ENCODE measurements at regions not wholly inside any gene's neighbourhood (a gene's known extent, or its start where the extent isn't known, plus 50 kb on each side); places are given as distances from the start of the nearest gene placed in this dataset.

DNA sequence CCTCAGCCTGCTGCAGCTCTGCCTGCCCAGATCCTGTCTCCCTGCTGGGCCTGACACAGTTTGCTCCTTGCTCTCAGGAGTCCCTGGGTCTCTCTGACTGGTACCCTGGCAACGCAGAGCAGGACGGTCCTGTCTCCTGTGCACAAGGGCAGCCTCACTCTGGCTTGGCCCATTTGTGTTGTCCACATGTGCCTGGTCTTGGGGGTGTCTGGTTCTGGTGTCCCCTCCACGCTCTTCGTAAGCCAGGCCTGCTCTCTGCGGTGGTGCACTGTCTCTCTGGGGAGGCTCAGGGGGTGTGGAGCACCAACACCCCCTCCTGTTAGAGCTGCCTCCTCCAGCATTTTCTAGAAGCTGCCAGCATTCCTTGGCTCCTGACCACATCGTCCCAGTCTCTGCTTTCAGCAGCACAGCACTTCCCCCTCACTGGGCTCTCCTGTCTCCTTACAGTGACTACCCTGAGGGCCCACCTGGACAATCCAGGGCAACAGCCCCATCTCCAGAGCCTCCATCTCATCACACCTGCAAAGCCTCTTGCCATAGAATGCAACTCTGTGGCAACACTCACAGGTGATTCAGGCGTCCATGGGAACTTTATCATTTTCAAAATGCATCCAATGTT is 235.6 kb upstream of the HS6ST1 start:
- Histone ChIP-seq H3K4me1 (ENCODE audit: control insufficient read depth in 4 of 4, insufficient read depth in 4 of 4, low read length in 3 of 4) (no peaks in the 10 kb centered on the region), H3K27me3 (ENCODE audit: control insufficient read depth in 4 of 4, insufficient read depth in 4 of 4, low read length in 3 of 4) (no peaks in the 10 kb centered on the region), H3K9ac (ENCODE audit: low read depth in 1 of 2, low read length in 2 of 2) (no peak overlapping the region), H3K9me3 (ENCODE audit: control insufficient read depth in 4 of 4, low read length in 3 of 4) (no peaks in the 10 kb centered on the region), H3K36me3 (ENCODE audit: control insufficient read depth in 4 of 4, insufficient read depth in 3 of 4, low read depth in 1 of 4, low read length in 3 of 4) (no peaks in the 10 kb centered on the region), H3K4me3 (ENCODE audit: low read depth in 1 of 3, low read length in 3 of 3) (no peak overlapping the region), H3K27ac (ENCODE audit: low read depth in 1 of 2, low read length in 2 of 2) (no peak overlapping the region)
- TF ChIP-seq JUND (IDR thresholded peaks at IDR 0.05): no peak
- TF ChIP-seq HNF4G (IDR thresholded peaks at IDR 0.05): no peak
- no peak for TF ChIP-seq GABPA (IDR thresholded peaks at IDR 0.05 in 1 of 2, conservative IDR thresholded peaks at IDR 0.05 in 1 of 2)
- no peak for TF ChIP-seq FOXA1 (IDR thresholded peaks at IDR 0.05)
- no peak for TF ChIP-seq EGR1 (IDR thresholded peaks at IDR 0.05; ENCODE audit: low read depth in 2 of 2)
- TF ChIP-seq, protein P1, sequence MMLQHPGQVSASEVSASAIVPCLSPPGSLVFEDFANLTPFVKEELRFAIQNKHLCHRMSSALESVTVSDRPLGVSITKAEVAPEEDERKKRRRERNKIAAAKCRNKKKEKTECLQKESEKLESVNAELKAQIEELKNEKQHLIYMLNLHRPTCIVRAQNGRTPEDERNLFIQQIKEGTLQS (IDR thresholded peaks at IDR 0.05): no peak
- TF ChIP-seq, protein P2, sequence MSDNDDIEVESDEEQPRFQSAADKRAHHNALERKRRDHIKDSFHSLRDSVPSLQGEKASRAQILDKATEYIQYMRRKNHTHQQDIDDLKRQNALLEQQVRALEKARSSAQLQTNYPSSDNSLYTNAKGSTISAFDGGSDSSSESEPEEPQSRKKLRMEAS (IDR thresholded peaks at IDR 0.05): no peak
- TF ChIP-seq, protein P3, sequence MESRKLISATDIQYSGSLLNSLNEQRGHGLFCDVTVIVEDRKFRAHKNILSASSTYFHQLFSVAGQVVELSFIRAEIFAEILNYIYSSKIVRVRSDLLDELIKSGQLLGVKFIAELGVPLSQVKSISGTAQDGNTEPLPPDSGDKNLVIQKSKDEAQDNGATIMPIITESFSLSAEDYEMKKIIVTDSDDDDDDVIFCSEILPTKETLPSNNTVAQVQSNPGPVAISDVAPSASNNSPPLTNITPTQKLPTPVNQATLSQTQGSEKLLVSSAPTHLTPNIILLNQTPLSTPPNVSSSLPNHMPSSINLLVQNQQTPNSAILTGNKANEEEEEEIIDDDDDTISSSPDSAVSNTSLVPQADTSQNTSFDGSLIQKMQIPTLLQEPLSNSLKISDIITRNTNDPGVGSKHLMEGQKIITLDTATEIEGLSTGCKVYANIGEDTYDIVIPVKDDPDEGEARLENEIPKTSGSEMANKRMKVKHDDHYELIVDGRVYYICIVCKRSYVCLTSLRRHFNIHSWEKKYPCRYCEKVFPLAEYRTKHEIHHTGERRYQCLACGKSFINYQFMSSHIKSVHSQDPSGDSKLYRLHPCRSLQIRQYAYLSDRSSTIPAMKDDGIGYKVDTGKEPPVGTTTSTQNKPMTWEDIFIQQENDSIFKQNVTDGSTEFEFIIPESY (IDR thresholded peaks at IDR 0.05): no peak
- TF ChIP-seq, protein P4, sequence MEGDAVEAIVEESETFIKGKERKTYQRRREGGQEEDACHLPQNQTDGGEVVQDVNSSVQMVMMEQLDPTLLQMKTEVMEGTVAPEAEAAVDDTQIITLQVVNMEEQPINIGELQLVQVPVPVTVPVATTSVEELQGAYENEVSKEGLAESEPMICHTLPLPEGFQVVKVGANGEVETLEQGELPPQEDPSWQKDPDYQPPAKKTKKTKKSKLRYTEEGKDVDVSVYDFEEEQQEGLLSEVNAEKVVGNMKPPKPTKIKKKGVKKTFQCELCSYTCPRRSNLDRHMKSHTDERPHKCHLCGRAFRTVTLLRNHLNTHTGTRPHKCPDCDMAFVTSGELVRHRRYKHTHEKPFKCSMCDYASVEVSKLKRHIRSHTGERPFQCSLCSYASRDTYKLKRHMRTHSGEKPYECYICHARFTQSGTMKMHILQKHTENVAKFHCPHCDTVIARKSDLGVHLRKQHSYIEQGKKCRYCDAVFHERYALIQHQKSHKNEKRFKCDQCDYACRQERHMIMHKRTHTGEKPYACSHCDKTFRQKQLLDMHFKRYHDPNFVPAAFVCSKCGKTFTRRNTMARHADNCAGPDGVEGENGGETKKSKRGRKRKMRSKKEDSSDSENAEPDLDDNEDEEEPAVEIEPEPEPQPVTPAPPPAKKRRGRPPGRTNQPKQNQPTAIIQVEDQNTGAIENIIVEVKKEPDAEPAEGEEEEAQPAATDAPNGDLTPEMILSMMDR (IDR thresholded peaks at IDR 0.05; ENCODE audit: low read depth, low read length, missing input control): no peak
- no peak for TF ChIP-seq YY1 (IDR thresholded peaks at IDR 0.05)
- TF ChIP-seq HNF4A (conservative IDR thresholded peaks at IDR 0.05): no peak
- no peak for TF ChIP-seq TAF1 (conservative IDR thresholded peaks at IDR 0.05)
- no peak for TF ChIP-seq RAD21 (IDR thresholded peaks at IDR 0.05)
- no peak for TF ChIP-seq SP1 (IDR thresholded peaks at IDR 0.05)
- TF ChIP-seq NR2F2 (IDR thresholded peaks at IDR 0.05): no peak
- DNase-seq (ENCODE audit: low spot score): no peak
- WGBS: 96% methylated on average over 7 of the region's 7 CpGs

DNA sequence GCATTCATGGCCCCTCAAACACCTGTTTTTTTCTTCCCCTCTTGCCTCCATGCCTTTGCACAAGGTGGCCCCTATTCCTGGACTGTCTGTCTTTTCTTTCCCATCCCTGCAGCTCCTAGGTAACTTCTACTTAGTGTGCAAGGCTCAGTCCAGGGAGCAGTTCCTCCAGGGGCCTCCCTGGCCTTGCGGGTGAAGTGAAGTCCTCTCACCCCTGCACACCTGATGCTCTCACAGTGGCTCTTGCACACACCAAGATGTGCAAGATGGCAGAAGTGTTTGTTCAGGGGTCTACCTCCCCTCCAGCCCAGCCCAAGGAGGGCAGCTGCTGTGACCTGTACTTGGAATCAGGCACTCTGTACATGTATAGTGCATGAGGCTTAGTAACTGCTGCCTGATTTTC is 236.8 kb upstream of the HS6ST1 start:
- Histone ChIP-seq H3K4me3 (ENCODE audit: low read depth in 1 of 3, low read length in 3 of 3) (no peak overlapping the region), H3K27ac (ENCODE audit: low read depth in 1 of 2, low read length in 2 of 2) (no peak overlapping the region), H3K27me3 (ENCODE audit: control insufficient read depth in 4 of 4, insufficient read depth in 4 of 4, low read length in 3 of 4) (no peaks in the 10 kb centered on the region), H3K9me3 (ENCODE audit: control insufficient read depth in 4 of 4, low read length in 3 of 4) (no peaks in the 10 kb centered on the region), H3K9ac (ENCODE audit: low read depth in 1 of 2, low read length in 2 of 2) (no peak overlapping the region), H3K4me1 (ENCODE audit: control insufficient read depth in 4 of 4, insufficient read depth in 4 of 4, low read length in 3 of 4) (no peaks in the 10 kb centered on the region), H3K36me3 (ENCODE audit: control insufficient read depth in 4 of 4, insufficient read depth in 3 of 4, low read depth in 1 of 4, low read length in 3 of 4) (no peaks in the 10 kb centered on the region)
- WGBS: 98% methylated on average over 1 of the region's 1 CpG
- TF ChIP-seq TAF1 (conservative IDR thresholded peaks at IDR 0.05) (no peak), RAD21 (IDR thresholded peaks at IDR 0.05) (no peak), FOXA2 (IDR thresholded peaks at IDR 0.05) (no peak), EGR1 (IDR thresholded peaks at IDR 0.05; ENCODE audit: low read depth in 2 of 2) (no peak), YY1 (IDR thresholded peaks at IDR 0.05) (no peak), HNF4A (conservative IDR thresholded peaks at IDR 0.05) (no peak), SP1 (IDR thresholded peaks at IDR 0.05) (no peak), HNF4G (IDR thresholded peaks at IDR 0.05) (no peak), NR2F2 (IDR thresholded peaks at IDR 0.05) (no peak), GABPA (IDR thresholded peaks at IDR 0.05 in 1 of 2, conservative IDR thresholded peaks at IDR 0.05 in 1 of 2) (no peak), FOXA1 (IDR thresholded peaks at IDR 0.05) (no peak), RXRA (IDR thresholded peaks at IDR 0.05) (no peak)
- TF ChIP-seq, protein P2 (IDR thresholded peaks at IDR 0.05): no peak
- TF ChIP-seq, protein P4 (IDR thresholded peaks at IDR 0.05; ENCODE audit: low read depth, low read length, missing input control): no peak
- TF ChIP-seq, protein P1 (IDR thresholded peaks at IDR 0.05): no peak
- TF ChIP-seq, protein P5, sequence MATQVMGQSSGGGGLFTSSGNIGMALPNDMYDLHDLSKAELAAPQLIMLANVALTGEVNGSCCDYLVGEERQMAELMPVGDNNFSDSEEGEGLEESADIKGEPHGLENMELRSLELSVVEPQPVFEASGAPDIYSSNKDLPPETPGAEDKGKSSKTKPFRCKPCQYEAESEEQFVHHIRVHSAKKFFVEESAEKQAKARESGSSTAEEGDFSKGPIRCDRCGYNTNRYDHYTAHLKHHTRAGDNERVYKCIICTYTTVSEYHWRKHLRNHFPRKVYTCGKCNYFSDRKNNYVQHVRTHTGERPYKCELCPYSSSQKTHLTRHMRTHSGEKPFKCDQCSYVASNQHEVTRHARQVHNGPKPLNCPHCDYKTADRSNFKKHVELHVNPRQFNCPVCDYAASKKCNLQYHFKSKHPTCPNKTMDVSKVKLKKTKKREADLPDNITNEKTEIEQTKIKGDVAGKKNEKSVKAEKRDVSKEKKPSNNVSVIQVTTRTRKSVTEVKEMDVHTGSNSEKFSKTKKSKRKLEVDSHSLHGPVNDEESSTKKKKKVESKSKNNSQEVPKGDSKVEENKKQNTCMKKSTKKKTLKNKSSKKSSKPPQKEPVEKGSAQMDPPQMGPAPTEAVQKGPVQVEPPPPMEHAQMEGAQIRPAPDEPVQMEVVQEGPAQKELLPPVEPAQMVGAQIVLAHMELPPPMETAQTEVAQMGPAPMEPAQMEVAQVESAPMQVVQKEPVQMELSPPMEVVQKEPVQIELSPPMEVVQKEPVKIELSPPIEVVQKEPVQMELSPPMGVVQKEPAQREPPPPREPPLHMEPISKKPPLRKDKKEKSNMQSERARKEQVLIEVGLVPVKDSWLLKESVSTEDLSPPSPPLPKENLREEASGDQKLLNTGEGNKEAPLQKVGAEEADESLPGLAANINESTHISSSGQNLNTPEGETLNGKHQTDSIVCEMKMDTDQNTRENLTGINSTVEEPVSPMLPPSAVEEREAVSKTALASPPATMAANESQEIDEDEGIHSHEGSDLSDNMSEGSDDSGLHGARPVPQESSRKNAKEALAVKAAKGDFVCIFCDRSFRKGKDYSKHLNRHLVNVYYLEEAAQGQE (IDR thresholded peaks at IDR 0.05): no peak
- no peak for DNase-seq (ENCODE audit: low spot score)

Measured in liver (tissue), 8 donors.